ENCODE measurements at regions not wholly inside any gene's neighbourhood (a gene's known extent, or its start where the extent isn't known, plus 50 kb on each side); places are given as distances from the start of the nearest gene placed in this dataset.

DNA sequence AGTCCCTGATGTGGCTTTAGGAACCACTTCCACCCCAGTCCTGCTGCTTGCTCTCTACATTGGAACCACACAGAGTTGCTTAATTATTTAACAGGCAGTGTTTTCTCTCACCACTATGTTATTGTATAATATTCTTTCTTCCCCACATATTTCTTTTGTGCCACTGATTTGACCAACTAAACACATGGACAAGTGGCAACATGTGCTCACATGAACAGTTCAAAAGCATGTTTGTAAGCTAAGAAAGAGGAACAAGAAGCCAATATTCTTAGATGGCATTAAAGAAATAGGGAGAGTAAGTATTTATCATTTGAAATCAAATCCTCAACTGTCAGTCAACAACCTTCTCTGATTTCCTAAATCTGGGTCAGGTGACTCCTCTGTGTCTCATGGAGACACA lies 409.6 kb downstream of the FBXO15 start:
- TF ChIP-seq, protein P1, sequence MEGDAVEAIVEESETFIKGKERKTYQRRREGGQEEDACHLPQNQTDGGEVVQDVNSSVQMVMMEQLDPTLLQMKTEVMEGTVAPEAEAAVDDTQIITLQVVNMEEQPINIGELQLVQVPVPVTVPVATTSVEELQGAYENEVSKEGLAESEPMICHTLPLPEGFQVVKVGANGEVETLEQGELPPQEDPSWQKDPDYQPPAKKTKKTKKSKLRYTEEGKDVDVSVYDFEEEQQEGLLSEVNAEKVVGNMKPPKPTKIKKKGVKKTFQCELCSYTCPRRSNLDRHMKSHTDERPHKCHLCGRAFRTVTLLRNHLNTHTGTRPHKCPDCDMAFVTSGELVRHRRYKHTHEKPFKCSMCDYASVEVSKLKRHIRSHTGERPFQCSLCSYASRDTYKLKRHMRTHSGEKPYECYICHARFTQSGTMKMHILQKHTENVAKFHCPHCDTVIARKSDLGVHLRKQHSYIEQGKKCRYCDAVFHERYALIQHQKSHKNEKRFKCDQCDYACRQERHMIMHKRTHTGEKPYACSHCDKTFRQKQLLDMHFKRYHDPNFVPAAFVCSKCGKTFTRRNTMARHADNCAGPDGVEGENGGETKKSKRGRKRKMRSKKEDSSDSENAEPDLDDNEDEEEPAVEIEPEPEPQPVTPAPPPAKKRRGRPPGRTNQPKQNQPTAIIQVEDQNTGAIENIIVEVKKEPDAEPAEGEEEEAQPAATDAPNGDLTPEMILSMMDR (IDR thresholded peaks at IDR 0.05), result no peak
- TF ChIP-seq POLR2A (IDR thresholded peaks at IDR 0.05), result no peak
